ENCODE measurements at regions not wholly inside any gene's neighbourhood (a gene's known extent, or its start where the extent isn't known, plus 50 kb on each side); places are given as distances from the start of the nearest gene placed in this dataset.

- TF ChIP-seq SNRNP70 (optimal IDR thresholded peaks at IDR 0.05; ENCODE audit: low read depth, low read length) (no peak), ZNF253 (CRISPR knock-in tag; conservative IDR thresholded peaks at IDR 0.05) (no peak), ZBTB33 (CRISPR knock-in tag; IDR thresholded peaks at IDR 0.05) (no peak), EZH2 (IDR thresholded peaks at IDR 0.05; ENCODE audit: borderline replicate concordance, low read depth, low read length) (no peak), RCOR1 (IDR thresholded peaks at IDR 0.05; ENCODE audit: borderline replicate concordance in 1 of 2, low read depth in 2 of 2, low read length in 2 of 2) (no peak), HIVEP1 (CRISPR knock-in tag; IDR thresholded peaks at IDR 0.05) (no peak), PHF8 (IDR thresholded peaks at IDR 0.05; ENCODE audit: borderline replicate concordance, low read length) (no peak), U2AF1 (optimal IDR thresholded peaks at IDR 0.05; ENCODE audit: low read depth, low read length) (no peak), CBX8 (IDR thresholded peaks at IDR 0.05; ENCODE audit: borderline replicate concordance, extremely low read depth, low read depth, low read length, poor library complexity, severe bottlenecking) (no peak)
- TF ChIP-seq, protein P1, sequence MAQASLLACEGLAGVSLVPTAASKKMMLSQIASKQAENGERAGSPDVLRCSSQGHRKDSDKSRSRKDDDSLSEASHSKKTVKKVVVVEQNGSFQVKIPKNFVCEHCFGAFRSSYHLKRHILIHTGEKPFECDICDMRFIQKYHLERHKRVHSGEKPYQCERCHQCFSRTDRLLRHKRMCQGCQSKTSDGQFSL (CRISPR knock-in tag; IDR thresholded peaks at IDR 0.05), result no peak
- TF ChIP-seq, protein P1 (tag; IDR thresholded peaks at IDR 0.05), result no peak
Measured at GRCh38 chr10:32174349-32174893, 118.2 kb upstream of the KIF5B start.

Data from K562 (cell line).